ENCODE measurements at regions not wholly inside any gene's neighbourhood (a gene's known extent, or its start where the extent isn't known, plus 50 kb on each side); places are given as distances from the start of the nearest gene placed in this dataset.

DNA sequence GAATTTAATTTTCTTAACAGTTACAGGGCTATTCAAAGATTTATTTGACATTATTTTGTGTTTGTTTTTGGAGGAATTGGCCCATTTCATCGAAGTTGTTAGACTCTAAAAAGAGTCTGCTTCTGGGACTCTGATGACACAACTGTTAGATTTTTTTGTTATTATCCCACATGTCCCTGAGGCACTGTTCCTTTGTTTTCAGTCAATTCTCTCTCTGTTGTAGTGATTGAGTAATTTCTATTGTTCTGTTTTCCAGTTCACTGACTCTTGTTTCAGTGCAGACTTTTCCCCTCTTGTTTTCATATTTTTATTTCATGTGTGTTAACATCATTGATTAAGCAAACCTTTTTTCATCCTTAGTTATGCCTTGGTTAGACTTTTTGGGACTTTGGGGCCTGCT lies 325.0 kb downstream of the ZNF326 start:
- Histone ChIP-seq H3K4me2 (no peak overlapping the region), H3K4me1 (no peaks in the 10 kb centered on the region), H3K4me3 (no peak overlapping the region), H3K27ac (no peak overlapping the region), H3K9me3 (no peaks in the 10 kb centered on the region)
- DNase-seq (ENCODE audit: low read depth in 1 of 2, low spot score in 1 of 2): no peak
- 0% methylated on average over 1 of the region's 1 CpG for WGBS (ENCODE audit: missing lambda C conversion rate)
- TF ChIP-seq HOXB13 (CRISPR knock-in tag; IDR thresholded peaks at IDR 0.05; ENCODE audit: low read depth) (no peak), GATA3 (IDR thresholded peaks at IDR 0.05; ENCODE audit: borderline replicate concordance) (no peak), POLR2A (IDR thresholded peaks at IDR 0.05; ENCODE audit: low read length) (no peak), KDM5A (IDR thresholded peaks at IDR 0.05) (no peak), MAZ (IDR thresholded peaks at IDR 0.05; ENCODE audit: borderline replicate concordance, low read depth, low read length) (no peak), MYC (IDR thresholded peaks at IDR 0.05; ENCODE audit: borderline replicate concordance, low read length) (no peak), CBX2 (IDR thresholded peaks at IDR 0.05; ENCODE audit: borderline replicate concordance, low read depth) (no peak)
- TF ChIP-seq, protein P1, sequence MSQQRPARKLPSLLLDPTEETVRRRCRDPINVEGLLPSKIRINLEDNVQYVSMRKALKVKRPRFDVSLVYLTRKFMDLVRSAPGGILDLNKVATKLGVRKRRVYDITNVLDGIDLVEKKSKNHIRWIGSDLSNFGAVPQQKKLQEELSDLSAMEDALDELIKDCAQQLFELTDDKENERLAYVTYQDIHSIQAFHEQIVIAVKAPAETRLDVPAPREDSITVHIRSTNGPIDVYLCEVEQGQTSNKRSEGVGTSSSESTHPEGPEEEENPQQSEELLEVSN (IDR thresholded peaks at IDR 0.05; ENCODE audit: borderline replicate concordance, low read depth): no peak
- ChIA-PET POLR2A (no interaction called here), CTCF (no interaction called here)
- ATAC-seq: no peak
- FAIRE-seq: no peak

DNA sequence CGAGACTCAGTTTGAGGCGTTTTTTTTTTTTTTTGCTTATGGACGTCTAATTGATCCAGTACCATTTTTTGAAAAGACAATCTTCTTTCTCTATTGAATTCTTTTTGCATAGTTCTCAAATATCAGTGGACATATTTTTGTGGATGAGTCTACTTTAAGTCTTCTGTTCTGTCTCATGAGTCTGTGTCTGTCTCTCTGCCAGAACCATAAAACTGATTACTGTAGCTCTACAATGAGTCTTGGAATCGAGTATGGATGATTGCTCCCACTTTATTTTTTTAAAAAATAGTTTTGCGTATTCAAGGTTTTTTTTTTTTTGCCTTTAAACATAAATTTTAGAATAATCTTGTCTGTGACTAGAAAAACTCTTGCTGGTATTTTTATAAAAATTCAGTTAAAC lies 323.5 kb downstream of the ZNF326 start:
- TF ChIP-seq TP53 (CRISPR knock-in tag; IDR thresholded peaks at IDR 0.05) (no peak), JUN (IDR thresholded peaks at IDR 0.05) (no peak), MYC (IDR thresholded peaks at IDR 0.05; ENCODE audit: borderline replicate concordance, low read length) (no peak), ESRRA (IDR thresholded peaks at IDR 0.05; ENCODE audit: borderline replicate concordance, low read length) (no peak), JUNB (IDR thresholded peaks at IDR 0.05) (no peak), KDM5A (IDR thresholded peaks at IDR 0.05) (no peak), MAZ (IDR thresholded peaks at IDR 0.05; ENCODE audit: borderline replicate concordance, low read depth, low read length) (no peak), ZFP36 (IDR thresholded peaks at IDR 0.05; ENCODE audit: borderline replicate concordance, partially characterized antibody) (no peak), FOSB (CRISPR knock-in tag; IDR thresholded peaks at IDR 0.05) (no peak), GATA3 (IDR thresholded peaks at IDR 0.05; ENCODE audit: borderline replicate concordance) (no peak), RFX5 (IDR thresholded peaks at IDR 0.05) (no peak), POLR2AphosphoS2 (conservative IDR thresholded peaks at IDR 0.05; ENCODE audit: low read length) (no peak)
- TF ChIP-seq, protein P2, sequence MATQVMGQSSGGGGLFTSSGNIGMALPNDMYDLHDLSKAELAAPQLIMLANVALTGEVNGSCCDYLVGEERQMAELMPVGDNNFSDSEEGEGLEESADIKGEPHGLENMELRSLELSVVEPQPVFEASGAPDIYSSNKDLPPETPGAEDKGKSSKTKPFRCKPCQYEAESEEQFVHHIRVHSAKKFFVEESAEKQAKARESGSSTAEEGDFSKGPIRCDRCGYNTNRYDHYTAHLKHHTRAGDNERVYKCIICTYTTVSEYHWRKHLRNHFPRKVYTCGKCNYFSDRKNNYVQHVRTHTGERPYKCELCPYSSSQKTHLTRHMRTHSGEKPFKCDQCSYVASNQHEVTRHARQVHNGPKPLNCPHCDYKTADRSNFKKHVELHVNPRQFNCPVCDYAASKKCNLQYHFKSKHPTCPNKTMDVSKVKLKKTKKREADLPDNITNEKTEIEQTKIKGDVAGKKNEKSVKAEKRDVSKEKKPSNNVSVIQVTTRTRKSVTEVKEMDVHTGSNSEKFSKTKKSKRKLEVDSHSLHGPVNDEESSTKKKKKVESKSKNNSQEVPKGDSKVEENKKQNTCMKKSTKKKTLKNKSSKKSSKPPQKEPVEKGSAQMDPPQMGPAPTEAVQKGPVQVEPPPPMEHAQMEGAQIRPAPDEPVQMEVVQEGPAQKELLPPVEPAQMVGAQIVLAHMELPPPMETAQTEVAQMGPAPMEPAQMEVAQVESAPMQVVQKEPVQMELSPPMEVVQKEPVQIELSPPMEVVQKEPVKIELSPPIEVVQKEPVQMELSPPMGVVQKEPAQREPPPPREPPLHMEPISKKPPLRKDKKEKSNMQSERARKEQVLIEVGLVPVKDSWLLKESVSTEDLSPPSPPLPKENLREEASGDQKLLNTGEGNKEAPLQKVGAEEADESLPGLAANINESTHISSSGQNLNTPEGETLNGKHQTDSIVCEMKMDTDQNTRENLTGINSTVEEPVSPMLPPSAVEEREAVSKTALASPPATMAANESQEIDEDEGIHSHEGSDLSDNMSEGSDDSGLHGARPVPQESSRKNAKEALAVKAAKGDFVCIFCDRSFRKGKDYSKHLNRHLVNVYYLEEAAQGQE (IDR thresholded peaks at IDR 0.05): no peak
- Histone ChIP-seq H3K27ac (no peak overlapping the region), H3K4me3 (no peak overlapping the region), H3K9me3 (no peaks in the 10 kb centered on the region), H3K4me1 (no peaks in the 10 kb centered on the region), H3K4me2 (no peak overlapping the region)
- ChIA-PET CTCF (interaction anchor here (0.6 kb wide), 1 partner anchor 106 kb away, joined by 6 read pairs; no protein-coding TSS in a partner anchor), POLR2A (no interaction called here)
- ATAC-seq (no peak), DNase-seq (ENCODE audit: low read depth in 1 of 2, low spot score in 1 of 2) (no peak), FAIRE-seq (no peak)
- WGBS (ENCODE audit: missing lambda C conversion rate): 24% methylated on average over 5 of the region's 5 CpGs

DNA sequence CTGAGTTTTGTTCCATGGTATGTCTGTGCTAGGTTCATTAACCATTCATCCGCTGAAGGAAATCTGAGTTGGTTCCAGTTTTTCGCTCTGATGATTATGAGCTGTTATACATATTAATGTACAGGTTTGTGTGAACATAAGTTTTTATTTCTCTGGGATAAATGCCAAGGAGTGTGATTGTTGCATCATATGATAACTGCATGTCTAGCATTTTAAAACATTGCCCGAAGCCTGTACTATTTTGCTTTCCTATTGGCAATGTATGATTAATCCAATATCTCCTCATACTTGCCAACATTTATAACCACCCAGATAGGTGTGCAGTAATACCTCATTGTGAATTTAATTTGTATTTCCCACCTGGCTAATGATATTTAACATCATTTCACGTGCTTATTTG lies 322.7 kb downstream of the ZNF326 start:
- FAIRE-seq: no peak
- H3K4me2 ChIP-seq: no peak overlapping the region

More for the DNA sequence above, 322.7 kb downstream of the ZNF326 start:
- POLR2A ChIA-PET: no interaction called here
- TF ChIP-seq KDM1A (IDR thresholded peaks at IDR 0.05; ENCODE audit: low read depth) (no peak), RNF2 (IDR thresholded peaks at IDR 0.05; ENCODE audit: borderline replicate concordance, low read depth) (no peak), MAZ (IDR thresholded peaks at IDR 0.05; ENCODE audit: borderline replicate concordance, low read depth, low read length) (no peak), HOXA7 (CRISPR knock-in tag; IDR thresholded peaks at IDR 0.05) (no peak), CHD4 (IDR thresholded peaks at IDR 0.05; ENCODE audit: borderline replicate concordance) (no peak)
- TF ChIP-seq, protein P3, sequence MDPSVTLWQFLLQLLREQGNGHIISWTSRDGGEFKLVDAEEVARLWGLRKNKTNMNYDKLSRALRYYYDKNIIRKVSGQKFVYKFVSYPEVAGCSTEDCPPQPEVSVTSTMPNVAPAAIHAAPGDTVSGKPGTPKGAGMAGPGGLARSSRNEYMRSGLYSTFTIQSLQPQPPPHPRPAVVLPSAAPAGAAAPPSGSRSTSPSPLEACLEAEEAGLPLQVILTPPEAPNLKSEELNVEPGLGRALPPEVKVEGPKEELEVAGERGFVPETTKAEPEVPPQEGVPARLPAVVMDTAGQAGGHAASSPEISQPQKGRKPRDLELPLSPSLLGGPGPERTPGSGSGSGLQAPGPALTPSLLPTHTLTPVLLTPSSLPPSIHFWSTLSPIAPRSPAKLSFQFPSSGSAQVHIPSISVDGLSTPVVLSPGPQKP (IDR thresholded peaks at IDR 0.05; ENCODE audit: low read depth, low read length): no peak
- TF ChIP-seq, protein P4, sequence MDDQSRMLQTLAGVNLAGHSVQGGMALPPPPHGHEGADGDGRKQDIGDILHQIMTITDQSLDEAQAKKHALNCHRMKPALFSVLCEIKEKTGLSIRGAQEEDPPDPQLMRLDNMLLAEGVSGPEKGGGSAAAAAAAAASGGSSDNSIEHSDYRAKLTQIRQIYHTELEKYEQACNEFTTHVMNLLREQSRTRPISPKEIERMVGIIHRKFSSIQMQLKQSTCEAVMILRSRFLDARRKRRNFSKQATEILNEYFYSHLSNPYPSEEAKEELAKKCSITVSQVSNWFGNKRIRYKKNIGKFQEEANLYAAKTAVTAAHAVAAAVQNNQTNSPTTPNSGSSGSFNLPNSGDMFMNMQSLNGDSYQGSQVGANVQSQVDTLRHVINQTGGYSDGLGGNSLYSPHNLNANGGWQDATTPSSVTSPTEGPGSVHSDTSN (IDR thresholded peaks at IDR 0.05): no peak
- no peak overlapping the region for H3K27ac ChIP-seq
- H3K4me1 ChIP-seq: no peaks in the 10 kb centered on the region
- no peak overlapping the region for H3K4me3 ChIP-seq
- H3K9me3 ChIP-seq: no peaks in the 10 kb centered on the region
- CTCF ChIA-PET: no interaction called here
- no peak for ATAC-seq
- WGBS (ENCODE audit: missing lambda C conversion rate): 12% methylated on average over 4 of the region's 4 CpGs
- DNase-seq (ENCODE audit: low read depth in 1 of 2, low spot score in 1 of 2): no peak
